ENCODE measurements at regions not wholly inside any gene's neighbourhood (a gene's known extent, or its start where the extent isn't known, plus 50 kb on each side); places are given as distances from the start of the nearest gene placed in this dataset.

DNA sequence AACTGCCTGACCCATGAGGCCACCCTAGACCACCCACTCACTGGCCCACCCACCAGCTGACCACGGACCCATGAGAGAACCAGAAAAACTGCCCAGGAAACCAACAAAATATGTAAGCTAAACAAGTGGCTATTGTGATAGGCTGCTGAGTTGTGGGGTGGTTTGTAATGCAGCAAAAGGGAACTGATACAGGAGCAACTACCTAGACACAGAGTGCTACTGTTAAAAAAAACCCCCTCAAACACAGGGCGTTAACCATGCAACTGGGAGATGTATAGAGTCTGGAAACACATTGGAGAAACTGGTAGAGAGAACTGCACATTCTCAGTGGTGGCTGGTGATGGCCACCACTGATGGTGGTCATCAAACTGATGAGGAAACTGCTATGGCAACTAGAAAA, 206.3 kb upstream of the GYPC start:
- ATAC-seq (ENCODE audit: low read depth) = no peak
- H3K27ac ChIP-seq (ENCODE audit: insufficient read depth, low read length) = no peak overlapping the region
- peaks cover 9% of the 10 kb centered on the region; the same call in 1 of the 2 replicates for H3K9me3 ChIP-seq (ENCODE audit: control insufficient read depth, insufficient read depth, low read length)
- H3K14ac ChIP-seq (replicated peaks; ENCODE audit: low read depth, low read length) = no peak overlapping the region
- H3K9me1 ChIP-seq (ENCODE audit: insufficient read depth, low read length) = no peaks in the 10 kb centered on the region
- no peak overlapping the region for H3K4ac ChIP-seq (ENCODE audit: low read depth, low read length)
- no peak overlapping the region for H3K9ac ChIP-seq (ENCODE audit: low read depth, low read length)
- H4K5ac ChIP-seq (ENCODE audit: low read depth, low read length) = no peak overlapping the region
- ChIA-PET POLR2A (ENCODE audit: unreplicated experiment) (no interaction called here), CTCF (interaction anchor here (0.5 kb wide), 1 partner anchor 18 kb away, joined by 4 read pairs; no protein-coding TSS in a partner anchor)
- dilution Hi-C loops (cut with HindIII; ENCODE audit: low sequenced_read_pairs, unreplicated experiment) = no loop called here
- no peak overlapping the region for H3K4me3 ChIP-seq (ENCODE audit: insufficient read depth, low read depth, low read length)
- no peak overlapping the region for H2BK5ac ChIP-seq (ENCODE audit: low read depth, low read length, poor library complexity, severe bottlenecking)
- no peak for TF ChIP-seq SMC3 (IDR thresholded peaks at IDR 0.05; ENCODE audit: low read depth, low read length)
- TF ChIP-seq, protein P1, sequence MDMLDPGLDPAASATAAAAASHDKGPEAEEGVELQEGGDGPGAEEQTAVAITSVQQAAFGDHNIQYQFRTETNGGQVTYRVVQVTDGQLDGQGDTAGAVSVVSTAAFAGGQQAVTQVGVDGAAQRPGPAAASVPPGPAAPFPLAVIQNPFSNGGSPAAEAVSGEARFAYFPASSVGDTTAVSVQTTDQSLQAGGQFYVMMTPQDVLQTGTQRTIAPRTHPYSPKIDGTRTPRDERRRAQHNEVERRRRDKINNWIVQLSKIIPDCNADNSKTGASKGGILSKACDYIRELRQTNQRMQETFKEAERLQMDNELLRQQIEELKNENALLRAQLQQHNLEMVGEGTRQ (IDR thresholded peaks at IDR 0.05; ENCODE audit: low read depth, low read length) = no peak
- no peak for TF ChIP-seq BHLHE40 (IDR thresholded peaks at IDR 0.05; ENCODE audit: low read depth, low read length)
- no peak for TF ChIP-seq CEBPB (IDR thresholded peaks at IDR 0.05; ENCODE audit: low read depth, low read length)
- no peak for TF ChIP-seq RAD21 (IDR thresholded peaks at IDR 0.05; ENCODE audit: low read length)
- no peak for TF ChIP-seq POLR2A (IDR thresholded peaks at IDR 0.05; ENCODE audit: low read depth, low read length)
- TF ChIP-seq RCOR1 (IDR thresholded peaks at IDR 0.05; ENCODE audit: insufficient replicate concordance, low read length) = no peak
- TF ChIP-seq, protein P2, sequence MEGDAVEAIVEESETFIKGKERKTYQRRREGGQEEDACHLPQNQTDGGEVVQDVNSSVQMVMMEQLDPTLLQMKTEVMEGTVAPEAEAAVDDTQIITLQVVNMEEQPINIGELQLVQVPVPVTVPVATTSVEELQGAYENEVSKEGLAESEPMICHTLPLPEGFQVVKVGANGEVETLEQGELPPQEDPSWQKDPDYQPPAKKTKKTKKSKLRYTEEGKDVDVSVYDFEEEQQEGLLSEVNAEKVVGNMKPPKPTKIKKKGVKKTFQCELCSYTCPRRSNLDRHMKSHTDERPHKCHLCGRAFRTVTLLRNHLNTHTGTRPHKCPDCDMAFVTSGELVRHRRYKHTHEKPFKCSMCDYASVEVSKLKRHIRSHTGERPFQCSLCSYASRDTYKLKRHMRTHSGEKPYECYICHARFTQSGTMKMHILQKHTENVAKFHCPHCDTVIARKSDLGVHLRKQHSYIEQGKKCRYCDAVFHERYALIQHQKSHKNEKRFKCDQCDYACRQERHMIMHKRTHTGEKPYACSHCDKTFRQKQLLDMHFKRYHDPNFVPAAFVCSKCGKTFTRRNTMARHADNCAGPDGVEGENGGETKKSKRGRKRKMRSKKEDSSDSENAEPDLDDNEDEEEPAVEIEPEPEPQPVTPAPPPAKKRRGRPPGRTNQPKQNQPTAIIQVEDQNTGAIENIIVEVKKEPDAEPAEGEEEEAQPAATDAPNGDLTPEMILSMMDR (conservative IDR thresholded peaks at IDR 0.05; ENCODE audit: low read depth, low read length) = no peak
- no peak for TF ChIP-seq FOS (IDR thresholded peaks at IDR 0.05; ENCODE audit: low read depth, low read length)
- no peak for TF ChIP-seq MAFK (IDR thresholded peaks at IDR 0.05; ENCODE audit: low read depth, low read length)
- TF ChIP-seq MXI1 (IDR thresholded peaks at IDR 0.05; ENCODE audit: borderline replicate concordance, low read depth, low read length) = no peak
- no peak for TF ChIP-seq NFE2L2 (IDR thresholded peaks at IDR 0.05; ENCODE audit: low read depth, low read length)
- H3K79me1 ChIP-seq (ENCODE audit: low read depth in 1 of 2, low read length in 2 of 2) = no peaks in the 10 kb centered on the region
- H3K27me3 ChIP-seq (ENCODE audit: control insufficient read depth, insufficient read depth, low read length) = no peaks in the 10 kb centered on the region
- WGBS, 2 experiments (ENCODE audit: extremely low coverage in 2 of 2, insufficient read length in 1 of 2) = no CpG with 5 or more reads among the region's 2 CpGs
- H3K18ac ChIP-seq (ENCODE audit: low read depth, low read length) = no peak overlapping the region
- no peak overlapping the region for H2BK15ac ChIP-seq (ENCODE audit: low read depth, low read length)
- H3K36me3 ChIP-seq (ENCODE audit: control insufficient read depth, insufficient read depth, low read length) = no peaks in the 10 kb centered on the region
- H4K91ac ChIP-seq (ENCODE audit: insufficient read depth, low read depth, low read length) = no peak overlapping the region
- no peak overlapping the region for H2BK20ac ChIP-seq (ENCODE audit: low read depth, low read length)
- in situ Hi-C loops (cut with MboI; ENCODE audit: low sequenced_read_pairs) = no loop called here
- no peak overlapping the region for H2BK120ac ChIP-seq (ENCODE audit: low read depth, low read length)
- BruUV-seq (replicated peaks) = no TSS peak
- H3K56ac ChIP-seq (ENCODE audit: extremely low read depth, insufficient read depth, low read length) = no peak overlapping the region
- no peak for DNase-seq
- H2AFZ ChIP-seq (replicated peaks; ENCODE audit: low read length, poor library complexity) = no peak overlapping the region
- no peaks in the 10 kb centered on the region for H4K20me1 ChIP-seq (ENCODE audit: insufficient read depth, low read length)
- no peak overlapping the region for H2AK9ac ChIP-seq (replicated peaks; ENCODE audit: low read depth, low read length, poor library complexity)
- H4K8ac ChIP-seq (ENCODE audit: low read depth in 2 of 2, low read length in 2 of 2) = no peak overlapping the region
- intact Hi-C loops (cut with micrococcal nuclease) = no loop called here
- H2AK5ac ChIP-seq (ENCODE audit: low read depth, low read length) = no peak overlapping the region
- H3K4me2 ChIP-seq (ENCODE audit: low read depth, low read length) = no peak overlapping the region
- H3K4me1 ChIP-seq (ENCODE audit: control insufficient read depth, insufficient read depth, low read length) = no peaks in the 10 kb centered on the region
- H3K23ac ChIP-seq (ENCODE audit: low read depth, low read length) = no peak overlapping the region

All from IMR-90 (cell line).